ENCODE measurements at regions not wholly inside any gene's neighbourhood (a gene's known extent, or its start where the extent isn't known, plus 50 kb on each side); places are given as distances from the start of the nearest gene placed in this dataset.
"Not testable (repeated sequence)": the region's sequence is repeated elsewhere in the genome, so short reads cannot be mapped to it uniquely, and the experiment has no call there.

- Mint-ChIP-seq H3K4me3 (ENCODE audit: unreplicated experiment) (no peak overlapping the region), H3K27ac (ENCODE audit: low read depth, unreplicated experiment) (no peak overlapping the region), H3K36me3 (ENCODE audit: insufficient read depth, unreplicated experiment) (no peaks in the 10 kb centered on the region), H3K9me3 (ENCODE audit: unreplicated experiment) (peaks cover 6% of the 10 kb centered on the region), H3K27me3 (ENCODE audit: insufficient read depth, unreplicated experiment) (no peaks in the 10 kb centered on the region), H3K4me1 (ENCODE audit: insufficient read depth, unreplicated experiment) (peaks cover 6% of the 10 kb centered on the region)
- ChIA-PET CTCF (interaction anchor here (0.7 kb wide), 1 partner anchor 1916 kb away, joined by 3 read pairs; no protein-coding TSS in a partner anchor), POLR2A (interaction anchor here (0.6 kb wide), 1 partner anchor 21 kb away, joined by 3 read pairs; no protein-coding TSS in a partner anchor)
- intact Hi-C loops (cut with micrococcal nuclease): no loop called here
- no TSS peak for BruUV-seq (replicated peaks)
- no peak for TF ChIP-seq CTCF (IDR thresholded peaks at IDR 0.05; ENCODE audit: unreplicated experiment)
- DNase-seq (ENCODE audit: unreplicated experiment): peak; percentile 17
Observed at GRCh38 chr5:116876240-116876840, 301.7 kb upstream of the SEMA6A start.

GRCh38 chr5:116872986-116873385 lies 298.4 kb upstream of the SEMA6A start:
- no TSS peak for BruUV-seq (replicated peaks)
- POLR2A ChIA-PET: no interaction called here

DNA sequence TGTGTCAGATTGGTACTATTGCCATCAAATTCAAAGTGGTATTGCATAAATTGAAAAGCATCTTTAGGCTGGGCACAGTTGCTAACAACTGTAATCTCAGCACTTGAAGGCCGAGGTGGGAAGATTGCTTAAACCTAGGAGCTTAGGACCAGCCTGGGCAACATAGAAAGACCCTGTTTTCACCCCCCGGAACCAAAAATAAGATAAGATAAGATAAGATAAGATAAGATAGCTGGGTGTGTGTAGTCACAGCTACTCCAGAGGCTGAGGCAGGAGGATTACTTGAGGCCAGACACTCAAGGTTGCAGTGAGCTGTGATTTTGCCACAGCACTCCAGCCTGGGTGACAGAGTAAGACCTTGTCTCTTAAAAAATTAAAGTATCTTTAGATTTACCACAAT lies 297.9 kb upstream of the SEMA6A start:
- DNase-seq (ENCODE audit: unreplicated experiment): no peak
- Mint-ChIP-seq H3K36me3 (ENCODE audit: insufficient read depth, unreplicated experiment) (no peaks in the 10 kb centered on the region), H3K27ac (ENCODE audit: low read depth, unreplicated experiment) (no peak overlapping the region), H3K4me3 (ENCODE audit: unreplicated experiment) (no peak overlapping the region), H3K9me3 (ENCODE audit: unreplicated experiment) (peaks cover 6% of the 10 kb centered on the region), H3K4me1 (ENCODE audit: insufficient read depth, unreplicated experiment) (peaks cover 6% of the 10 kb centered on the region), H3K27me3 (ENCODE audit: insufficient read depth, unreplicated experiment) (no peaks in the 10 kb centered on the region)
- no TSS peak for BruUV-seq (replicated peaks)
- ChIA-PET POLR2A (no interaction called here), CTCF (no interaction called here)
- intact Hi-C loops (cut with micrococcal nuclease): no loop called here
- no peak for TF ChIP-seq CTCF (IDR thresholded peaks at IDR 0.05; ENCODE audit: unreplicated experiment)

More at GRCh38 chr5:116872986-116873385, 298.4 kb upstream of the SEMA6A start:
- Mint-ChIP-seq H3K27ac (ENCODE audit: low read depth, unreplicated experiment) (no peak overlapping the region), H3K27me3 (ENCODE audit: insufficient read depth, unreplicated experiment) (no peaks in the 10 kb centered on the region), H3K4me1 (ENCODE audit: insufficient read depth, unreplicated experiment) (peaks cover 6% of the 10 kb centered on the region), H3K9me3 (ENCODE audit: unreplicated experiment) (peaks cover 6% of the 10 kb centered on the region), H3K36me3 (ENCODE audit: insufficient read depth, unreplicated experiment) (no peaks in the 10 kb centered on the region), H3K4me3 (ENCODE audit: unreplicated experiment) (no peak overlapping the region)
- TF ChIP-seq CTCF (IDR thresholded peaks at IDR 0.05; ENCODE audit: unreplicated experiment): no peak
- peak; percentile 39 for DNase-seq (ENCODE audit: unreplicated experiment)
- CTCF ChIA-PET: no interaction called here
- intact Hi-C loops (cut with micrococcal nuclease): no loop called here

GRCh38 chr5:116867825-116868224 lies 293.2 kb upstream of the SEMA6A start:
- H3K27ac Mint-ChIP-seq (ENCODE audit: low read depth, unreplicated experiment); DNase-seq (ENCODE audit: unreplicated experiment); intact Hi-C loops (cut with micrococcal nuclease); CTCF ChIA-PET; H3K4me1 Mint-ChIP-seq (ENCODE audit: insufficient read depth, unreplicated experiment); H3K4me3 Mint-ChIP-seq (ENCODE audit: unreplicated experiment); POLR2A ChIA-PET; BruUV-seq (replicated peaks); H3K9me3 Mint-ChIP-seq (ENCODE audit: unreplicated experiment); H3K36me3 Mint-ChIP-seq (ENCODE audit: insufficient read depth, unreplicated experiment); H3K27me3 Mint-ChIP-seq (ENCODE audit: insufficient read depth, unreplicated experiment): not testable (repeated sequence)

- Mint-ChIP-seq H3K36me3 (ENCODE audit: insufficient read depth, unreplicated experiment) (no peaks in the 10 kb centered on the region), H3K27me3 (ENCODE audit: insufficient read depth, unreplicated experiment) (no peaks in the 10 kb centered on the region), H3K4me3 (ENCODE audit: unreplicated experiment) (no peak overlapping the region), H3K27ac (ENCODE audit: low read depth, unreplicated experiment) (no peak overlapping the region), H3K4me1 (ENCODE audit: insufficient read depth, unreplicated experiment) (no peaks in the 10 kb centered on the region), H3K9me3 (ENCODE audit: unreplicated experiment) (no peaks in the 10 kb centered on the region)
- ChIA-PET CTCF (interaction anchor here (0.7 to 1.4 kb wide), 3 partner anchors 11 to 1942 kb away, joined by 3 to 4 read pairs (median 3); no protein-coding TSS in a partner anchor), POLR2A (no interaction called here)
- no TSS peak for BruUV-seq (replicated peaks)
- TF ChIP-seq CTCF (IDR thresholded peaks at IDR 0.05; ENCODE audit: unreplicated experiment): no peak
- intact Hi-C loops (cut with micrococcal nuclease): no loop called here
- no peak for DNase-seq (ENCODE audit: unreplicated experiment)
Observed at GRCh38 chr5:116865651-116866050, 291.0 kb upstream of the SEMA6A start.
